KMS-11 (cell line): ENCODE measurements at regions not wholly inside any gene's neighbourhood (a gene's known extent, or its start where the extent isn't known, plus 50 kb on each side); places are given as distances from the start of the nearest gene placed in this dataset.

ENCODE experiments used
- H2AFZ ChIP-seq: fragments of 200-600 bp; sonication (generic); 2 replicates; pipeline ENCODE4 v1.6.1; 2016; ENCODE audit warnings: antibody characterized with exemption, mixed run types, low read depth
- H3K27ac ChIP-seq: fragments of 200-600 bp; sonication (generic); 2 replicates; pipeline ENCODE4 v1.6.1; 2016; ENCODE audit warnings: mild to moderate bottlenecking, mixed run types
- H3K27me3 ChIP-seq: fragments of 200-600 bp; sonication (generic); 2 replicates; pipeline ENCODE4 v1.6.1; 2017; ENCODE audit warnings: mild to moderate bottlenecking, low read depth, mixed run types, moderate library complexity; ENCODE audit not compliant: insufficient read depth
- H3K36me3 ChIP-seq: fragments of 200-600 bp; sonication (generic); 2 replicates; pipeline ENCODE4 v1.6.1; 2017; ENCODE audit warnings: mild to moderate bottlenecking, mixed run types; ENCODE audit not compliant: insufficient read depth
- H3K4me1 ChIP-seq: fragments of 200-600 bp; sonication (generic); 2 replicates; pipeline ENCODE4 v1.6.1; 2016; ENCODE audit warnings: mild to moderate bottlenecking, low read depth, mixed run types; ENCODE audit not compliant: poor library complexity, severe bottlenecking
- H3K4me2 ChIP-seq: fragments of 200-600 bp; sonication (generic); 2 replicates; pipeline ENCODE4 v1.7.0; 2016; ENCODE audit warnings: mild to moderate bottlenecking, mixed run types
- H3K4me3 ChIP-seq: fragments of 200-600 bp; sonication (generic); IDR thresholded peaks from 2 replicates; pipeline ENCODE4 v1.6.1; 2017; ENCODE audit warnings: low read depth, low read length, mixed read lengths; ENCODE audit not compliant: insufficient read depth
- H3K79me2 ChIP-seq: fragments of 200-600 bp; sonication (generic); 2 replicates; pipeline ENCODE4 v1.6.1; 2016; ENCODE audit warnings: low read depth, mixed run types; ENCODE audit not compliant: insufficient read depth
- H3K9ac ChIP-seq: fragments of 200-600 bp; sonication (generic); 2 replicates; pipeline ENCODE4 v1.6.1; 2016; ENCODE audit warnings: mild to moderate bottlenecking, mixed run types
- H4K20me1 ChIP-seq: fragments of 200-600 bp; sonication (generic); 2 replicates; pipeline ENCODE4 v1.6.1; 2016; ENCODE audit warnings: mild to moderate bottlenecking, mixed run types; ENCODE audit not compliant: insufficient read depth
- TF ChIP-seq, protein P1 (sequence below): fragments of 200-600 bp; sonication (generic); conservative IDR thresholded peaks from 2 replicates; pipeline ENCODE4 v1.6.1; 2017; ENCODE audit warnings: low read depth, mild to moderate bottlenecking, antibody characterized with exemption, low read length, moderate library complexity, mixed read lengths

DNA sequence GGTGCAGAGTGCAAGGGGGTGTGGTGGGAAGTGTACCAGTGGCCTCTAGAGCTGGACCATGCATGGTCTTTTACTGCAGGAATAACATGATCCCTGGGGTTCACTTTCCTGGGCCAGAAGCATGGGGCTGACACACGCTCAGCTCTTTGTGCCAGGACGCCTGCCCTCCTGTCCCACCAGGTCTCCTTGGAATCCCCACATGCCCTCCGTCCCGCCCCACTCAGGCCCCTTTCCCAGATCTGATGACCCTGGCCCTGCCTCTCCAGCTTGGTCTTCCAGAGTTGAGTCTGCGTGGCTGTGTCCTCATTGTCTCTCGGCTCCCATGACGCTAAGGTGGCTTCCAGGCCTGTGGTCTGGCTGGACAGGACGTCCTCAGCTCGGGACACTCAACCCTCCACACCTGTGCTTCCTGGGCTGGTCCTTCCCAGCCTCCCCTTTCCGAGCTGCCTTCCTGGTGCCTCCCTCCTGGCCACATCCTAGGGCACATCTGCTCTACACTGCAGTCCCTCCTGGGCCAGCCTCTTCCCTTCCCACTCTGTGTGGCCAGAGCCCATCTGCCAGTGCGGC lies 249.5 kb upstream of the SHH start:
- no peaks in the 10 kb centered on the region for H3K4me1 ChIP-seq

DNA sequence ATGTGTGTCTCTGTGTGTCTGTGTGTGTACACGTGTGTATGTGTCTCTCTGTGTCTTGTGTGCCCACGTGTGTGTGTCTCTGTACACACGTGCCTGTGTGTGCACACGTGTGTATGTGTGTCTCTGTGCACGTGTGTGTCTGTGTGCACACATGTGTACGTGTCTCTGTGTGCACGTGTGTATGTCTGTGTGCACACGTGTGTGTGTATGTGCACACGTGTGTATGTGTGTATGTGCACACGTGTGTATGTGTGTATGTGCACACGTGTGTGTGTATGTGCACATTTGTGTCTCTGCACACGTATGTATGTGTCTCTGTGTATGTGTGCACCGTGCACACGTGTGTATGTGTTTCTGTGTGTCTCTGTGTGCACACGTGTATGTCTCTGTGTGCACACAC lies 248.7 kb upstream of the SHH start:
- Histone ChIP-seq H3K9ac (no peak overlapping the region), H3K79me2 (no peaks in the 10 kb centered on the region), H3K27me3 (no peaks in the 10 kb centered on the region), H3K36me3 (no peaks in the 10 kb centered on the region), H3K4me2 (no peak overlapping the region), H3K27ac (no peak overlapping the region), H3K4me3 (no peak overlapping the region), H4K20me1 (no peaks in the 10 kb centered on the region), H2AFZ (no peak overlapping the region), H3K4me1 (no peaks in the 10 kb centered on the region)
- TF ChIP-seq, protein P1, sequence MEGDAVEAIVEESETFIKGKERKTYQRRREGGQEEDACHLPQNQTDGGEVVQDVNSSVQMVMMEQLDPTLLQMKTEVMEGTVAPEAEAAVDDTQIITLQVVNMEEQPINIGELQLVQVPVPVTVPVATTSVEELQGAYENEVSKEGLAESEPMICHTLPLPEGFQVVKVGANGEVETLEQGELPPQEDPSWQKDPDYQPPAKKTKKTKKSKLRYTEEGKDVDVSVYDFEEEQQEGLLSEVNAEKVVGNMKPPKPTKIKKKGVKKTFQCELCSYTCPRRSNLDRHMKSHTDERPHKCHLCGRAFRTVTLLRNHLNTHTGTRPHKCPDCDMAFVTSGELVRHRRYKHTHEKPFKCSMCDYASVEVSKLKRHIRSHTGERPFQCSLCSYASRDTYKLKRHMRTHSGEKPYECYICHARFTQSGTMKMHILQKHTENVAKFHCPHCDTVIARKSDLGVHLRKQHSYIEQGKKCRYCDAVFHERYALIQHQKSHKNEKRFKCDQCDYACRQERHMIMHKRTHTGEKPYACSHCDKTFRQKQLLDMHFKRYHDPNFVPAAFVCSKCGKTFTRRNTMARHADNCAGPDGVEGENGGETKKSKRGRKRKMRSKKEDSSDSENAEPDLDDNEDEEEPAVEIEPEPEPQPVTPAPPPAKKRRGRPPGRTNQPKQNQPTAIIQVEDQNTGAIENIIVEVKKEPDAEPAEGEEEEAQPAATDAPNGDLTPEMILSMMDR: no peak

More for the DNA sequence above, 249.5 kb upstream of the SHH start:
- H3K27ac ChIP-seq: no peak overlapping the region
- TF ChIP-seq, protein P1: no peak
- no peak overlapping the region for H3K9ac ChIP-seq
- no peak overlapping the region for H3K4me3 ChIP-seq
- H3K27me3 ChIP-seq: no peaks in the 10 kb centered on the region
- H3K36me3 ChIP-seq: no peaks in the 10 kb centered on the region
- no peaks in the 10 kb centered on the region for H4K20me1 ChIP-seq
- no peaks in the 10 kb centered on the region for H3K79me2 ChIP-seq
- no peak overlapping the region for H2AFZ ChIP-seq
- H3K4me2 ChIP-seq: no peak overlapping the region

DNA sequence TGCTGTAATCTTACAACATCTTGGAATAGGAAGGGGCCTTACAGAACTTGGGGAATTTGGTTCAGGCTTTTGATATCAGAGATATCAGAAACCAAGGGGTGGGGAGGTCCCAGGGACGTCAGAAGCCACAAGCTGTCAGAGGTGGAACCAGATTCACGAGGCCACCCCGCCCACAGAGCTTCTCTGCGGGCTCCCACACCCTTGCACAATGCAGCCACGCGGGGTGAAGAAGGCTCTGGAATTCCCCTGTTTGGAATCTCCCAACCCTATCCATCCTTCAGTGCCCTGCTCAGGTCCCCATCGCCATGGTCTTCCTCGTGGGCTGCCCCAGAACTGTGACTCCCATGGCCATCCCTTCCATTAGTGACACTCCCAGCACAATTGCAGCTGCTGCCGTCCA lies 247.1 kb upstream of the SHH start:
- no peaks in the 10 kb centered on the region for H3K27me3 ChIP-seq
- H3K27ac ChIP-seq: no peak overlapping the region
- TF ChIP-seq, protein P1: no peak
- H4K20me1 ChIP-seq: no peaks in the 10 kb centered on the region
- H3K36me3 ChIP-seq: no peaks in the 10 kb centered on the region
- no peaks in the 10 kb centered on the region for H3K79me2 ChIP-seq
- H3K4me2 ChIP-seq: no peak overlapping the region
- no peak overlapping the region for H3K4me3 ChIP-seq
- H3K4me1 ChIP-seq: no peaks in the 10 kb centered on the region
- H3K9ac ChIP-seq: no peak overlapping the region
- no peak overlapping the region for H2AFZ ChIP-seq

DNA sequence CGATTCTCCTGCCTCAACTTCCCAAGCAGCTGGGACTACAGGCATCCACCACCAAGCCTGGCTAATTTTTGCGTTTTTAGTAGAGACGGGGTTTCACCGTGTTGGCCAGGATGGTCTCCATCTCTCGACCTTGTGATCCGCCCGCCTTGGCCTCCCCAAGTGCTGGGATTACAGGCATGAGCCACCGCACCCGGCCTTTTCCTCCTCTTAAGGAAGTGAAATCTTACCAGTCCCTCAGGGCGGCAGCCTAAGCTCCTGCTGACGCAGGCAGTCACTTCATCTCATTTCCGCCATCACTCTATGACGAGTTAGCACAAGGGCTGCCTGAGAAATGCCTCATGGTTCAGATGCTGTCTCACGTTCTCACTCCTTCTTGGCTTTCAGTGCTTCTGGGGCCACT lies 246.0 kb upstream of the SHH start:
- no peaks in the 10 kb centered on the region for H3K27me3 ChIP-seq
- no peaks in the 10 kb centered on the region for H3K36me3 ChIP-seq
- no peak overlapping the region for H3K4me3 ChIP-seq
- H3K9ac ChIP-seq: no peak overlapping the region
- H3K4me2 ChIP-seq: no peak overlapping the region
- H4K20me1 ChIP-seq: no peaks in the 10 kb centered on the region
- H3K4me1 ChIP-seq: no peaks in the 10 kb centered on the region
- H3K27ac ChIP-seq: no peak overlapping the region
- H2AFZ ChIP-seq: no peak overlapping the region
- TF ChIP-seq, protein P1: no peak
- no peaks in the 10 kb centered on the region for H3K79me2 ChIP-seq

DNA sequence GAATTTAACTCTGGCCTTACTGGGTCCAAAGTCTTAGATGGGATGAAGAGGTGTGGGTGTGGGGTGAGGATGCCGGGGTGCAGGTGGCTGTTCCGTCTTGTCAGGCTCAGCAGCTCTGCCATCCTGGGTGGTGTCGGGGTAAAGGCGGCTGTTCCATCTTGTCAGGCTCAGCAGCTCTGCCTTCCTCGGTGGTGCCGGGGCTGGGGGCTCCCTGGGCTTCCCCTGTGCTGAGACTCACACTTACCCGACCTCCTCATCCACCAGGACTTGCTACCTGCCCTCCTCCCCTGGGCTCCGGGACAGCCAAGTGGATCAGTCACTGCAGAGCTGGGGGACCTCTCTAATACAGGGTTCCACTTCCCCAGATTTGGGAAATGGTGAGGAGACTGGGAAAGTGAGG lies 244.3 kb upstream of the SHH start:
- H4K20me1 ChIP-seq: no peaks in the 10 kb centered on the region
- no peaks in the 10 kb centered on the region for H3K4me1 ChIP-seq
- no peak overlapping the region for H3K4me3 ChIP-seq
- H2AFZ ChIP-seq: no peak overlapping the region
- H3K9ac ChIP-seq: no peak overlapping the region
- H3K27me3 ChIP-seq: no peaks in the 10 kb centered on the region
- H3K4me2 ChIP-seq: no peak overlapping the region
- TF ChIP-seq, protein P1: no peak
- H3K27ac ChIP-seq: no peak overlapping the region
- no peaks in the 10 kb centered on the region for H3K79me2 ChIP-seq
- H3K36me3 ChIP-seq: no peaks in the 10 kb centered on the region
